Endothelial cell of umbilical vein (primary cell): ENCODE measurements at regions not wholly inside any gene's neighbourhood (a gene's known extent, or its start where the extent isn't known, plus 50 kb on each side); places are given as distances from the start of the nearest gene placed in this dataset.

Source experiments
- CTCF ChIP-seq, 2 donors: IDR thresholded peaks; 1 replicate in 1 of 2; 2 replicates in 1 of 2; pipeline ENCODE4 v1.5.1; 2011; ENCODE audit warnings: low read length in 2 of 2, mild to moderate bottlenecking in 2 of 2, moderate library complexity in 2 of 2, control low read depth in 1 of 2, inconsistent platforms in 1 of 2, low read depth in 1 of 2; ENCODE audit not compliant: insufficient read depth in 1 of 2; ENCODE audit errors: extremely low read depth in 1 of 2
- POLR2A ChIP-seq: IDR thresholded peaks from 2 replicates; pipeline ENCODE4 v1.6.1; 2012; ENCODE audit warnings: low read depth, mild to moderate bottlenecking, control low read depth, low read length

GRCh38 chr6:56808871-56809359 lies 146.0 kb upstream of the BEND6 start:
- TF ChIP-seq CTCF (IDR thresholded peaks at IDR 0.05; ENCODE audit: extremely low read depth in 1 of 2, insufficient read depth in 1 of 2, low read depth in 1 of 2, low read length in 2 of 2) (no peak), POLR2A (no peak)
